CD8-positive, alpha-beta memory T cell (primary cell): ENCODE measurements at regions not wholly inside any gene's neighbourhood (a gene's known extent, or its start where the extent isn't known, plus 50 kb on each side); places are given as distances from the start of the nearest gene placed in this dataset.
"Not testable (repeated sequence)": the region's sequence is repeated elsewhere in the genome, so short reads cannot be mapped to it uniquely, and the experiment has no call there.

Source experiments
- CTCF ChIA-PET: fragments of 350-600 bp; sonication (Branson Sonifier 250); formaldehyde crosslinking; loops from one replicate; lab custom pipeline; 2021; ENCODE audit warnings: antibody characterized with exemption; lab: Charles Lee
- POLR2A ChIA-PET: fragments of 350-600 bp; sonication (Branson Sonifier 250); formaldehyde crosslinking; loops from one replicate; lab custom pipeline; 2021; ENCODE audit warnings: antibody characterized with exemption; lab: Charles Lee
- DNase-seq, 5 donors: peaks; one replicate each; pipeline versions ENCODE4 v3.0.0 to v3.0.0-alpha.2; 2020 to 2022; ENCODE audit warnings: mixed read lengths in 1 of 5
- H3K27ac ChIP-seq: one replicate; pipeline ENCODE4 v1.7.0; 2013; ENCODE audit warnings: low read depth, mild to moderate bottlenecking, low read length, moderate library complexity
- H3K27me3 ChIP-seq: 2 replicates; pipeline ENCODE4 v1.7.0; 2013; ENCODE audit warnings: low read length, mild to moderate bottlenecking; ENCODE audit not compliant: insufficient read depth, poor library complexity, severe bottlenecking
- H3K36me3 ChIP-seq: 2 replicates; pipeline ENCODE4 v1.7.0; 2013; ENCODE audit warnings: mild to moderate bottlenecking, low read length, moderate library complexity; ENCODE audit not compliant: insufficient read depth
- H3K4me1 ChIP-seq: 2 replicates; pipeline ENCODE4 v1.7.0; 2013; ENCODE audit warnings: mild to moderate bottlenecking, low read length, moderate library complexity; ENCODE audit not compliant: insufficient read depth
- H3K4me3 ChIP-seq: 2 replicates; pipeline ENCODE4 v1.7.0; 2013; ENCODE audit warnings: mild to moderate bottlenecking, low read length
- H3K9me3 ChIP-seq: 2 replicates; pipeline ENCODE4 v1.7.0; 2013; ENCODE audit warnings: mild to moderate bottlenecking, low read length
- H3K27ac Mint-ChIP-seq, 8 donors: one replicate each; pipeline ENCODE4 v1.8.0; 2020 to 2021; ENCODE audit warnings: mixed read lengths in 8 of 8, mild to moderate bottlenecking in 6 of 8, inconsistent platforms in 3 of 8, moderate library complexity in 3 of 8
- H3K27me3 Mint-ChIP-seq, 2 donors: one replicate each; pipeline ENCODE4 v1.8.0; 2020 to 2021; ENCODE audit warnings: mixed read lengths in 2 of 2, mild to moderate bottlenecking in 1 of 2, moderate library complexity in 1 of 2
- H3K36me3 Mint-ChIP-seq, 3 donors: one replicate each; pipeline ENCODE4 v1.8.0; 2020 to 2021; ENCODE audit warnings: mixed read lengths in 3 of 3, inconsistent platforms in 1 of 3, mild to moderate bottlenecking in 1 of 3
- H3K4me1 Mint-ChIP-seq, 3 donors: one replicate each; pipeline ENCODE4 v1.8.0; 2020 to 2021; ENCODE audit warnings: mixed read lengths in 3 of 3, inconsistent platforms in 1 of 3, mild to moderate bottlenecking in 1 of 3
- H3K4me3 Mint-ChIP-seq, 7 donors: one replicate each; pipeline ENCODE4 v1.8.0; 2020 to 2021; ENCODE audit warnings: mixed read lengths in 7 of 7, mild to moderate bottlenecking in 6 of 7, moderate library complexity in 4 of 7, inconsistent platforms in 2 of 7
- H3K9me3 Mint-ChIP-seq, 5 donors: one replicate each; pipeline ENCODE4 v1.8.0; 2020 to 2022; ENCODE audit warnings: mixed read lengths in 5 of 5, mild to moderate bottlenecking in 3 of 5, moderate library complexity in 2 of 5, inconsistent platforms in 1 of 5

GRCh38 chr4:175330236-175330635 lies 412.1 kb downstream of the ADAM29 start:
- no peak overlapping the region for H3K27ac ChIP-seq
- H3K4me3 Mint-ChIP-seq, result no peak overlapping the region
- no peaks in the 10 kb centered on the region for H3K4me1 ChIP-seq
- no peaks in the 10 kb centered on the region for H3K36me3 Mint-ChIP-seq
- H3K27me3 Mint-ChIP-seq, result peaks cover 0 to 2% of the 10 kb centered on the region in 2 donors
- ChIA-PET POLR2A (no interaction called here), CTCF (no interaction called here)
- H3K4me1 Mint-ChIP-seq, result no peaks in the 10 kb centered on the region
- DNase-seq, result no peak
- H3K9me3 ChIP-seq, result no peaks in the 10 kb centered on the region
- no peaks in the 10 kb centered on the region for H3K27me3 ChIP-seq
- H3K36me3 ChIP-seq, result no peaks in the 10 kb centered on the region
- H3K9me3 Mint-ChIP-seq, result peaks cover 0 to 28% (median 3%) of the 10 kb centered on the region in 5 donors
- no peak overlapping the region for H3K4me3 ChIP-seq
- H3K27ac Mint-ChIP-seq, result no peak overlapping the region

- H3K27ac Mint-ChIP-seq, result no peak overlapping the region
- ChIA-PET CTCF (no interaction called here), POLR2A (no interaction called here)
- H3K4me1 Mint-ChIP-seq, result no peaks in the 10 kb centered on the region
- Histone ChIP-seq H3K9me3 (no peaks in the 10 kb centered on the region), H3K27me3 (no peaks in the 10 kb centered on the region), H3K4me1 (no peaks in the 10 kb centered on the region), H3K36me3 (no peaks in the 10 kb centered on the region), H3K27ac (no peak overlapping the region), H3K4me3 (no peak overlapping the region)
- no peak overlapping the region for H3K4me3 Mint-ChIP-seq
- H3K36me3 Mint-ChIP-seq, result no peaks in the 10 kb centered on the region
- DNase-seq, result no peak
- H3K9me3 Mint-ChIP-seq, result peaks cover 0 to 26% (median 3%) of the 10 kb centered on the region in 5 donors
- H3K27me3 Mint-ChIP-seq, result no peaks in the 10 kb centered on the region
Observed at GRCh38 chr4:175330652-175331051, 412.5 kb downstream of the ADAM29 start.

GRCh38 chr4:175335331-175335730 lies 417.2 kb downstream of the ADAM29 start:
- H3K27ac ChIP-seq, result no peak overlapping the region
- CTCF ChIA-PET, result no interaction called here
- DNase-seq, result no peak
- POLR2A ChIA-PET, result no interaction called here
- Mint-ChIP-seq H3K27me3 (no peaks in the 10 kb centered on the region), H3K9me3 (peaks cover 0 to 12% (median 0%) of the 10 kb centered on the region in 5 donors), H3K4me1 (no peaks in the 10 kb centered on the region), H3K27ac (no peak overlapping the region), H3K36me3 (no peaks in the 10 kb centered on the region), H3K4me3 (no peak overlapping the region)
- H3K4me1 ChIP-seq, result no peaks in the 10 kb centered on the region
- H3K4me3 ChIP-seq, result no peak overlapping the region
- no peaks in the 10 kb centered on the region for H3K9me3 ChIP-seq
- no peaks in the 10 kb centered on the region for H3K36me3 ChIP-seq
- H3K27me3 ChIP-seq, result no peaks in the 10 kb centered on the region

- H3K4me3 Mint-ChIP-seq, H3K4me1 Mint-ChIP-seq, H3K27me3 ChIP-seq, POLR2A ChIA-PET, H3K4me1 ChIP-seq, H3K27ac ChIP-seq, CTCF ChIA-PET, H3K27ac Mint-ChIP-seq, H3K27me3 Mint-ChIP-seq, H3K9me3 ChIP-seq, H3K36me3 Mint-ChIP-seq, H3K36me3 ChIP-seq, H3K4me3 ChIP-seq, DNase-seq: not testable (repeated sequence)
- H3K9me3 Mint-ChIP-seq, result peaks cover 0 to 18% (median 0%) of the 10 kb centered on the region in 5 donors
Observed at GRCh38 chr4:175336570-175336969, 418.4 kb downstream of the ADAM29 start.

GRCh38 chr4:175339100-175339707 lies 421.0 kb downstream of the ADAM29 start:
- H3K27me3 Mint-ChIP-seq, result no peaks in the 10 kb centered on the region
- no peak for DNase-seq
- H3K36me3 ChIP-seq, result no peaks in the 10 kb centered on the region
- H3K4me1 ChIP-seq, result no peaks in the 10 kb centered on the region
- no peaks in the 10 kb centered on the region for H3K4me1 Mint-ChIP-seq
- H3K4me3 ChIP-seq, result no peak overlapping the region
- H3K27me3 ChIP-seq, result no peaks in the 10 kb centered on the region
- H3K27ac ChIP-seq, result no peak overlapping the region
- peaks cover 0 to 2% (median 0%) of the 10 kb centered on the region in 3 donors for H3K36me3 Mint-ChIP-seq
- H3K9me3 Mint-ChIP-seq, result peaks cover 5 to 16% (median 5%) of the 10 kb centered on the region in 5 donors
- no peak overlapping the region for H3K27ac Mint-ChIP-seq
- no peak overlapping the region for H3K4me3 Mint-ChIP-seq
- H3K9me3 ChIP-seq, result no peaks in the 10 kb centered on the region
- ChIA-PET POLR2A (no interaction called here), CTCF (no interaction called here)

DNA sequence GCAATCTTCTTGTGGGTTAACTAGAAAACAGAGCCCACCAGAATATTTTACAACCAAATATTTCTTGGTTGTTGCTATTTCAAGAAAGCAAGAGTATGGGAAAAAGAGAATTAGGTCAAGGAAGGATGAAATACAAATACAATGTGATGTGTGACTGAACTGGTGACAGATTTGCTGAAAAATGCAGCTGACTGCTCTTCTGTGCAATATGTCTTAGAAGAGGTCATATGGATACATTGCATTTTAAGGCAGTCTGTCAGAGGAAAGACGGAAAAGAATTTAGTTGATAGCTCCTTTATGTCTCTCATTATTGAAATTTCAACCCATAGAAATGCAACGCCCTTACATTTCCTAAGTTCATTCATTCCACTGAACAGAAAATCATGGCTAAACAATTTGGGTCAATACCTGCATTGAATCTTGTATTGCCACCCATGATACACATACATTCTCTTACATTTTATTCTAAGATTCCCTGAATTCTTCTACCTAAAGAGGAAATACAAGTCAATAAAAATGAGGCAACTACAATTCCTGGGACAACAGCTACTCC lies 423.1 kb downstream of the ADAM29 start:
- no peak for DNase-seq
- Mint-ChIP-seq H3K36me3 (peaks cover 0 to 2% (median 0%) of the 10 kb centered on the region in 3 donors), H3K9me3 (peaks cover 5 to 19% (median 9%) of the 10 kb centered on the region in 5 donors), H3K27ac (no peak overlapping the region), H3K27me3 (no peaks in the 10 kb centered on the region), H3K4me3 (no peak overlapping the region), H3K4me1 (no peaks in the 10 kb centered on the region)
- no peaks in the 10 kb centered on the region for H3K4me1 ChIP-seq
- ChIA-PET CTCF (no interaction called here), POLR2A (no interaction called here)
- H3K9me3 ChIP-seq, result no peaks in the 10 kb centered on the region
- H3K27ac ChIP-seq, result no peak overlapping the region
- no peak overlapping the region for H3K4me3 ChIP-seq
- H3K36me3 ChIP-seq, result no peaks in the 10 kb centered on the region
- no peaks in the 10 kb centered on the region for H3K27me3 ChIP-seq

DNA sequence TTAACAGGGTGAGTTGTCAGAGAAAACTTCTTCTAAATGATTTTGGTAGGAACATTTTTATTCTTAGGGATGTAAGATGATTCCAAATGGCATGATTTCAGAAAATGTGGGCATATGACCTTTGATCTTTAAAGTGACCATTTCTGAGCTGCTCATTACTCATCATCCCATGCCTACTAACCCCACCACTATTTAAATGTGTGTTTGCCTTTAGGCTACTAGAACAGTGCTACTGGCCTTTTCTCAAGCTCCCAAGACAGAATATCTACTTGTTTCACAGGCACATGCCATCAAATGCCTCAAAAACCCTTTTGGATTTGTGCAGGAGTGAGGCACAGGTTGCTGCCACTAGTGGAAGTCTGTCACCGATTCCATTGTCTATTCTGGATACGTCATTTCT lies 428.2 kb downstream of the ADAM29 start:
- no peaks in the 10 kb centered on the region for H3K36me3 ChIP-seq
- no peaks in the 10 kb centered on the region for H3K4me1 ChIP-seq
- ChIA-PET CTCF (no interaction called here), POLR2A (no interaction called here)
- H3K27me3 Mint-ChIP-seq, result no peaks in the 10 kb centered on the region
- H3K27me3 ChIP-seq, result no peaks in the 10 kb centered on the region
- no peaks in the 10 kb centered on the region for H3K4me1 Mint-ChIP-seq
- H3K9me3 ChIP-seq, result no peaks in the 10 kb centered on the region
- DNase-seq, result no peak
- peaks cover 0 to 2% (median 0%) of the 10 kb centered on the region in 3 donors for H3K36me3 Mint-ChIP-seq
- no peak overlapping the region for H3K4me3 ChIP-seq
- H3K4me3 Mint-ChIP-seq, result no peak overlapping the region
- no peak overlapping the region for H3K27ac Mint-ChIP-seq
- H3K27ac ChIP-seq, result no peak overlapping the region
- H3K9me3 Mint-ChIP-seq, result peaks cover 5 to 11% (median 6%) of the 10 kb centered on the region in 5 donors

DNA sequence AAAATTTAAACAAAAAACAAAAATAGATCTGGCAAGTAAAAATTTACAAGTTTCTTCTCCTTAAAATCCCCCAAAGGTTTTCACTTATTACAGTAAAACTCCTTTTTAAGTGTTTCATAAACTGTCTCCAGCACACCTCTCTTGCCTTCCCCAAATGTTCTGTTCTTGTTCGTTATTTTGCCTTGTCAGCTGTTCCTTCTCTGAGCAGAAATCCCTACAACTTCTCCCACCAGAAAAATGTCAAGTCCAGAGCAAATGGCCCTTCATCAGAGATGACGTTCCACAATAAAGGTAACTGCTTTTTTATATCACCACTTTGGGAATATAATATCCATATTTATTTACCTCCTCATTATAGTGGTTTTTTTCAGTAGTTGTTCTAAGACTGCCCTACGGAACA lies 432.1 kb downstream of the ADAM29 start:
- no peaks in the 10 kb centered on the region for H3K27me3 ChIP-seq
- ChIA-PET POLR2A (no interaction called here), CTCF (no interaction called here)
- no peak overlapping the region for H3K4me3 ChIP-seq
- Mint-ChIP-seq H3K27me3 (no peaks in the 10 kb centered on the region), H3K4me1 (no peaks in the 10 kb centered on the region), H3K36me3 (no peaks in the 10 kb centered on the region), H3K9me3 (peaks cover 0 to 19% (median 2%) of the 10 kb centered on the region in 5 donors), H3K4me3 (no peak overlapping the region), H3K27ac (no peak overlapping the region)
- DNase-seq, result no peak
- no peaks in the 10 kb centered on the region for H3K9me3 ChIP-seq
- H3K4me1 ChIP-seq, result no peaks in the 10 kb centered on the region
- no peak overlapping the region for H3K27ac ChIP-seq
- H3K36me3 ChIP-seq, result no peaks in the 10 kb centered on the region
